Activated CD8-positive, alpha-beta memory T cell treated with anti-CD3 and anti-CD28 coated beads, Interleukin-2, amount 50 U/mL, for 4 hours (primary cell): ENCODE measurements at regions not wholly inside any gene's neighbourhood (a gene's known extent, or its start where the extent isn't known, plus 50 kb on each side); places are given as distances from the start of the nearest gene placed in this dataset.
"Not testable (repeated sequence)": the region's sequence is repeated elsewhere in the genome, so short reads cannot be mapped to it uniquely, and the experiment has no call there.

Experiments used
- DNase-seq: peaks from one replicate; pipeline ENCODE4 v3.0.0-alpha.2; 2020

- not testable (repeated sequence) for DNase-seq
Measured at GRCh38 chr21:6428498-6429092, 4092.8 kb upstream of the TPTE start.

GRCh38 chr21:6429924-6430323, 4091.5 kb upstream of the TPTE start:
- DNase-seq = not testable (repeated sequence)

GRCh38 chr21:6433149-6433548, 4088.2 kb upstream of the TPTE start:
- not testable (repeated sequence) for DNase-seq

GRCh38 chr21:6436205-6436604, 4085.2 kb upstream of the TPTE start:
- DNase-seq = not testable (repeated sequence)

GRCh38 chr21:6436971-6437833, 4084.2 kb upstream of the TPTE start:
- not testable (repeated sequence) for DNase-seq

GRCh38 chr21:6437834-6438187, 4083.6 kb upstream of the TPTE start:
- not testable (repeated sequence) for DNase-seq

- not testable (repeated sequence) for DNase-seq
Measured at GRCh38 chr21:6439058-6439457, 4082.3 kb upstream of the TPTE start.

GRCh38 chr21:6454648-6455340, 4066.6 kb upstream of the TPTE start:
- DNase-seq = not testable (repeated sequence)

- DNase-seq = not testable (repeated sequence)
Measured at GRCh38 chr21:6456011-6456661, 4065.2 kb upstream of the TPTE start.

- not testable (repeated sequence) for DNase-seq
Measured at GRCh38 chr21:6459761-6460160, 4061.6 kb upstream of the TPTE start.

GRCh38 chr21:6461358-6461757, 4060.0 kb upstream of the TPTE start:
- DNase-seq = not testable (repeated sequence)

GRCh38 chr21:6464419-6464818, 4057.0 kb upstream of the TPTE start:
- DNase-seq = not testable (repeated sequence)

- not testable (repeated sequence) for DNase-seq
Measured at GRCh38 chr21:6466081-6466698, 4055.2 kb upstream of the TPTE start.

- DNase-seq = not testable (repeated sequence)
Measured at GRCh38 chr21:6466707-6467106, 4054.7 kb upstream of the TPTE start.

GRCh38 chr21:6467189-6467774, 4054.1 kb upstream of the TPTE start:
- not testable (repeated sequence) for DNase-seq

GRCh38 chr21:6467907-6468306, 4053.5 kb upstream of the TPTE start:
- DNase-seq = not testable (repeated sequence)

- DNase-seq = not testable (repeated sequence)
Measured at GRCh38 chr21:6468331-6468860, 4053.0 kb upstream of the TPTE start.

GRCh38 chr21:6474250-6474968, 4047.0 kb upstream of the TPTE start:
- DNase-seq = not testable (repeated sequence)

GRCh38 chr21:6481116-6481515, 4040.3 kb upstream of the TPTE start:
- DNase-seq = not testable (repeated sequence)

GRCh38 chr21:6482616-6483015, 4038.8 kb upstream of the TPTE start:
- DNase-seq = not testable (repeated sequence)

- not testable (repeated sequence) for DNase-seq
Measured at GRCh38 chr21:6483645-6484044, 4037.7 kb upstream of the TPTE start.
